Left lung (tissue), 4 donors: ENCODE measurements at regions not wholly inside any gene's neighbourhood (a gene's known extent, or its start where the extent isn't known, plus 50 kb on each side); places are given as distances from the start of the nearest gene placed in this dataset.

Source experiments
- ATAC-seq: fragments of 200-7000 bp; cut with Tn5 transposase; one replicate; pipeline ENCODE4 v1.9.1; 2020; ENCODE audit warnings: moderate library complexity
- DNase-seq, 4 donors: peaks; one replicate each; pipeline ENCODE4 v3.0.0-alpha.2; 2013 to 2020
- H3K27ac ChIP-seq, 2 donors: fragments of 200-600 bp; sonication (generic) in 1 of 2; one replicate each; pipeline versions ENCODE4 v1.5.0 to v1.8.0; 2020 to 2021
- H3K27me3 ChIP-seq, 2 donors: fragments of 200-600 bp; sonication (generic) in 1 of 2; one replicate each; pipeline versions ENCODE4 v1.5.0 to v1.8.0; 2020 to 2021
- H3K36me3 ChIP-seq, 2 donors: fragments of 200-600 bp; sonication (generic) in 1 of 2; one replicate each; pipeline versions ENCODE4 v1.5.0 to v1.8.0; 2020 to 2021
- H3K4me1 ChIP-seq, 2 donors: fragments of 200-600 bp; one replicate each; pipeline ENCODE4 v1.8.0; 2021
- H3K4me3 ChIP-seq, 2 donors: fragments of 200-600 bp; sonication (generic) in 1 of 2; one replicate each; pipeline versions ENCODE4 v1.5.0 to v1.8.0; 2020 to 2021; ENCODE audit warnings: mild to moderate bottlenecking in 1 of 2
- H3K9me3 ChIP-seq, 2 donors: fragments of 200-600 bp; sonication (generic) in 1 of 2; one replicate each; pipeline versions ENCODE4 v1.5.0 to v1.8.0; 2020 to 2021
- intact Hi-C, 2 donors: fragments of 100-400 bp; cut with DNase I; formaldehyde crosslinking; loops; one replicate each; pipeline versions ENCODE4 v1.11.2 to v1.14.2; 2022
- TF ChIP-seq, protein P1 (sequence below), 2 donors: fragments of 200-600 bp; sonication (generic) in 1 of 2; IDR thresholded peaks; one replicate each; pipeline versions ENCODE4 v1.5.0 to v1.8.0; 2021; ENCODE audit warnings: antibody characterized with exemption in 2 of 2
- donor health status: DM: no; HTN: yes; CAD: no.
- donor health status: DM: no; HTN: no; CAD: no.

GRCh38 chr2:18372641-18373040, 187.8 kb downstream of the RDH14 start:
- TF ChIP-seq, protein P1, sequence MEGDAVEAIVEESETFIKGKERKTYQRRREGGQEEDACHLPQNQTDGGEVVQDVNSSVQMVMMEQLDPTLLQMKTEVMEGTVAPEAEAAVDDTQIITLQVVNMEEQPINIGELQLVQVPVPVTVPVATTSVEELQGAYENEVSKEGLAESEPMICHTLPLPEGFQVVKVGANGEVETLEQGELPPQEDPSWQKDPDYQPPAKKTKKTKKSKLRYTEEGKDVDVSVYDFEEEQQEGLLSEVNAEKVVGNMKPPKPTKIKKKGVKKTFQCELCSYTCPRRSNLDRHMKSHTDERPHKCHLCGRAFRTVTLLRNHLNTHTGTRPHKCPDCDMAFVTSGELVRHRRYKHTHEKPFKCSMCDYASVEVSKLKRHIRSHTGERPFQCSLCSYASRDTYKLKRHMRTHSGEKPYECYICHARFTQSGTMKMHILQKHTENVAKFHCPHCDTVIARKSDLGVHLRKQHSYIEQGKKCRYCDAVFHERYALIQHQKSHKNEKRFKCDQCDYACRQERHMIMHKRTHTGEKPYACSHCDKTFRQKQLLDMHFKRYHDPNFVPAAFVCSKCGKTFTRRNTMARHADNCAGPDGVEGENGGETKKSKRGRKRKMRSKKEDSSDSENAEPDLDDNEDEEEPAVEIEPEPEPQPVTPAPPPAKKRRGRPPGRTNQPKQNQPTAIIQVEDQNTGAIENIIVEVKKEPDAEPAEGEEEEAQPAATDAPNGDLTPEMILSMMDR (IDR thresholded peaks at IDR 0.05): no peak
- H3K27ac ChIP-seq: no peak overlapping the region
- H3K27me3 ChIP-seq: no peaks in the 10 kb centered on the region
- no peaks in the 10 kb centered on the region for H3K36me3 ChIP-seq
- H3K4me3 ChIP-seq: no peak overlapping the region
- DNase-seq: no peak
- ATAC-seq: no peak
- H3K9me3 ChIP-seq: no peaks in the 10 kb centered on the region
- intact Hi-C loops: loop anchor here in 1 of 2 donors (10.0 kb wide), 1 partner anchor 518 kb away; no protein-coding TSS in a partner anchor
- no peaks in the 10 kb centered on the region for H3K4me1 ChIP-seq

GRCh38 chr2:18369760-18370159, 190.7 kb downstream of the RDH14 start:
- H3K4me1 ChIP-seq: no peaks in the 10 kb centered on the region
- no peaks in the 10 kb centered on the region for H3K9me3 ChIP-seq
- ATAC-seq (no peak), DNase-seq (no peak)
- TF ChIP-seq, protein P1 (IDR thresholded peaks at IDR 0.05): no peak
- no peak overlapping the region for H3K27ac ChIP-seq
- intact Hi-C loops: loop anchor here in 1 of 2 donors (10.0 kb wide), 1 partner anchor 515 kb away; no protein-coding TSS in a partner anchor
- H3K4me3 ChIP-seq: no peak overlapping the region
- no peaks in the 10 kb centered on the region for H3K27me3 ChIP-seq
- no peaks in the 10 kb centered on the region for H3K36me3 ChIP-seq

- H3K27me3 ChIP-seq: no peaks in the 10 kb centered on the region
- TF ChIP-seq, protein P1 (IDR thresholded peaks at IDR 0.05): no peak
- intact Hi-C loops: no loop called here
- H3K4me3 ChIP-seq: no peak overlapping the region
- no peaks in the 10 kb centered on the region for H3K4me1 ChIP-seq
- DNase-seq (no peak), ATAC-seq (no peak)
- H3K36me3 ChIP-seq: no peaks in the 10 kb centered on the region
- H3K9me3 ChIP-seq: no peaks in the 10 kb centered on the region
- H3K27ac ChIP-seq: no peak overlapping the region
Measured at GRCh38 chr2:18368008-18368407, 192.4 kb downstream of the RDH14 start.

GRCh38 chr2:18365342-18365741, 195.1 kb downstream of the RDH14 start:
- intact Hi-C loops: no loop called here
- ATAC-seq: no peak
- H3K4me1 ChIP-seq: no peaks in the 10 kb centered on the region
- no peaks in the 10 kb centered on the region for H3K27me3 ChIP-seq
- no peak for DNase-seq
- no peaks in the 10 kb centered on the region for H3K36me3 ChIP-seq
- H3K4me3 ChIP-seq: no peak overlapping the region
- TF ChIP-seq, protein P1 (IDR thresholded peaks at IDR 0.05): no peak
- no peaks in the 10 kb centered on the region for H3K9me3 ChIP-seq
- no peak overlapping the region for H3K27ac ChIP-seq

- Histone ChIP-seq H3K4me3 (no peak overlapping the region), H3K36me3 (no peaks in the 10 kb centered on the region), H3K27me3 (no peaks in the 10 kb centered on the region), H3K27ac (no peak overlapping the region), H3K9me3 (no peaks in the 10 kb centered on the region), H3K4me1 (no peaks in the 10 kb centered on the region)
- TF ChIP-seq, protein P1 (IDR thresholded peaks at IDR 0.05): no peak
- intact Hi-C loops: no loop called here
- DNase-seq (no peak), ATAC-seq (no peak)
Measured at GRCh38 chr2:18363348-18363747, 197.1 kb downstream of the RDH14 start.
